ENCODE measurements at regions not wholly inside any gene's neighbourhood (a gene's known extent, or its start where the extent isn't known, plus 50 kb on each side); places are given as distances from the start of the nearest gene placed in this dataset.

- H3K9me3 ChIP-seq (ENCODE audit: control insufficient read depth in 1 of 2, insufficient read depth in 1 of 2, low read length in 2 of 2), result no peaks in the 10 kb centered on the region
- no peak overlapping the region for H3K27ac ChIP-seq (ENCODE audit: low read depth in 1 of 2, low read length in 2 of 2)
- intact Hi-C loops (cut with DNase I, micrococcal nuclease), result no loop called here
- Mint-ChIP-seq H3K36me3 (ENCODE audit: low read depth) (no peaks in the 10 kb centered on the region), H3K27me3 (no peaks in the 10 kb centered on the region), H3K4me3 (no peak overlapping the region), H3K4me1 (ENCODE audit: low read depth) (no peaks in the 10 kb centered on the region), H3K27ac (no peak overlapping the region), H3K9me3 (no peaks in the 10 kb centered on the region)
- no peak for DNase-seq
- no peak overlapping the region for H3K4me3 ChIP-seq (ENCODE audit: low read length)
- TF ChIP-seq CTCF (IDR thresholded peaks at IDR 0.05), result no peak
- ATAC-seq (ENCODE audit: poor library complexity), result no peak
- ChIA-PET POLR2A (no interaction called here), CTCF (no interaction called here)
- H3K36me3 ChIP-seq (ENCODE audit: insufficient read depth, low read length), result no peaks in the 10 kb centered on the region
- no peaks in the 10 kb centered on the region for H3K4me1 ChIP-seq (ENCODE audit: insufficient read depth, low read length)
- no peaks in the 10 kb centered on the region for H3K27me3 ChIP-seq (ENCODE audit: control insufficient read depth in 1 of 2, insufficient read depth in 2 of 2, low read length in 2 of 2)
Measured at GRCh38 chr2:146950911-146951310, 893.9 kb upstream of the ACVR2A start.

GRCh38 chr2:146950361-146950760 lies 894.5 kb upstream of the ACVR2A start:
- Histone ChIP-seq H3K27ac (ENCODE audit: low read depth in 1 of 2, low read length in 2 of 2) (no peak overlapping the region), H3K36me3 (ENCODE audit: insufficient read depth, low read length) (no peaks in the 10 kb centered on the region), H3K4me1 (ENCODE audit: insufficient read depth, low read length) (no peaks in the 10 kb centered on the region), H3K4me3 (ENCODE audit: low read length) (no peak overlapping the region), H3K27me3 (ENCODE audit: control insufficient read depth in 1 of 2, insufficient read depth in 2 of 2, low read length in 2 of 2) (no peaks in the 10 kb centered on the region), H3K9me3 (ENCODE audit: control insufficient read depth in 1 of 2, insufficient read depth in 1 of 2, low read length in 2 of 2) (no peaks in the 10 kb centered on the region)
- H3K4me1 Mint-ChIP-seq (ENCODE audit: low read depth), result no peaks in the 10 kb centered on the region
- no peaks in the 10 kb centered on the region for H3K36me3 Mint-ChIP-seq (ENCODE audit: low read depth)
- no peak for ATAC-seq (ENCODE audit: poor library complexity)
- DNase-seq, result no peak
- no peak overlapping the region for H3K27ac Mint-ChIP-seq
- TF ChIP-seq CTCF (IDR thresholded peaks at IDR 0.05), result no peak
- intact Hi-C loops (cut with DNase I, micrococcal nuclease), result no loop called here
- H3K4me3 Mint-ChIP-seq, result no peak overlapping the region
- POLR2A ChIA-PET, result no interaction called here
- no peaks in the 10 kb centered on the region for H3K9me3 Mint-ChIP-seq
- no peaks in the 10 kb centered on the region for H3K27me3 Mint-ChIP-seq
- CTCF ChIA-PET, result no interaction called here

GRCh38 chr2:146949400-146949799 lies 895.4 kb upstream of the ACVR2A start:
- CTCF ChIA-PET, result no interaction called here

More at GRCh38 chr2:146949400-146949799, 895.4 kb upstream of the ACVR2A start:
- no peak for ATAC-seq (ENCODE audit: poor library complexity)
- Histone ChIP-seq H3K4me3 (ENCODE audit: low read length) (no peak overlapping the region), H3K27ac (ENCODE audit: low read depth in 1 of 2, low read length in 2 of 2) (no peak overlapping the region), H3K27me3 (ENCODE audit: control insufficient read depth in 1 of 2, insufficient read depth in 2 of 2, low read length in 2 of 2) (no peaks in the 10 kb centered on the region), H3K4me1 (ENCODE audit: insufficient read depth, low read length) (no peaks in the 10 kb centered on the region), H3K36me3 (ENCODE audit: insufficient read depth, low read length) (no peaks in the 10 kb centered on the region), H3K9me3 (ENCODE audit: control insufficient read depth in 1 of 2, insufficient read depth in 1 of 2, low read length in 2 of 2) (no peaks in the 10 kb centered on the region)
- intact Hi-C loops (cut with DNase I, micrococcal nuclease), result no loop called here
- Mint-ChIP-seq H3K36me3 (ENCODE audit: low read depth) (no peaks in the 10 kb centered on the region), H3K4me3 (no peak overlapping the region), H3K9me3 (no peaks in the 10 kb centered on the region), H3K4me1 (ENCODE audit: low read depth) (no peaks in the 10 kb centered on the region), H3K27ac (no peak overlapping the region), H3K27me3 (no peaks in the 10 kb centered on the region)
- POLR2A ChIA-PET, result no interaction called here
- no peak for DNase-seq
- no peak for TF ChIP-seq CTCF (IDR thresholded peaks at IDR 0.05)
